BE2C (cell line): ENCODE measurements at regions not wholly inside any gene's neighbourhood (a gene's known extent, or its start where the extent isn't known, plus 50 kb on each side); places are given as distances from the start of the nearest gene placed in this dataset.

Source experiments
- DNase-seq: peaks from one replicate; pipeline ENCODE4 v3.0.0-alpha.2; 2020
- H3K27me3 ChIP-seq: fragments of 250-450 bp; sonication (Bioruptor Pico); 2 replicates; pipeline ENCODE4 v1.5.1; 2020; ENCODE audit warnings: mild to moderate bottlenecking
- H3K36me3 ChIP-seq: fragments of 250-450 bp; sonication (Bioruptor Pico); 2 replicates; pipeline ENCODE4 v1.5.1; 2020; ENCODE audit warnings: mild to moderate bottlenecking
- H3K4me1 ChIP-seq: fragments of 250-450 bp; sonication (Bioruptor Pico); 2 replicates; pipeline ENCODE4 v1.5.1; 2020
- H3K4me3 ChIP-seq: 2 replicates; pipeline ENCODE4 v1.5.1; 2011; ENCODE audit warnings: low read depth, low read length
- H3K9me3 ChIP-seq: fragments of 250-450 bp; sonication (Bioruptor Pico); 2 replicates; pipeline ENCODE4 v1.5.1; 2020
- CTCF ChIP-seq: IDR thresholded peaks from 2 replicates; pipeline ENCODE4 v1.5.1; 2012; ENCODE audit warnings: mild to moderate bottlenecking, low read depth, low read length

- Histone ChIP-seq H3K36me3 (no peaks in the 10 kb centered on the region), H3K4me3 (no peak overlapping the region), H3K9me3 (no peaks in the 10 kb centered on the region), H3K4me1 (no peaks in the 10 kb centered on the region), H3K27me3 (no peaks in the 10 kb centered on the region)
- no peak for DNase-seq
- no peak for TF ChIP-seq CTCF
Observed at GRCh38 chr6:54716010-54716409, 130.6 kb upstream of the FAM83B start.

- no peak overlapping the region for H3K4me3 ChIP-seq
- H3K36me3 ChIP-seq: no peaks in the 10 kb centered on the region
- no peak for TF ChIP-seq CTCF
- no peaks in the 10 kb centered on the region for H3K4me1 ChIP-seq
- no peak for DNase-seq
- no peaks in the 10 kb centered on the region for H3K9me3 ChIP-seq
- no peaks in the 10 kb centered on the region for H3K27me3 ChIP-seq
Observed at GRCh38 chr6:54716877-54717276, 129.7 kb upstream of the FAM83B start.

- no peaks in the 10 kb centered on the region for H3K36me3 ChIP-seq
- H3K27me3 ChIP-seq: no peaks in the 10 kb centered on the region
- H3K4me1 ChIP-seq: no peaks in the 10 kb centered on the region
- H3K9me3 ChIP-seq: no peaks in the 10 kb centered on the region
- peak; percentile 87 for TF ChIP-seq CTCF
- DNase-seq: peak; percentile 58
- H3K4me3 ChIP-seq: no peak overlapping the region
Observed at GRCh38 chr6:54717849-54718455, 128.6 kb upstream of the FAM83B start.

- no peaks in the 10 kb centered on the region for H3K27me3 ChIP-seq
- no peaks in the 10 kb centered on the region for H3K36me3 ChIP-seq
- no peaks in the 10 kb centered on the region for H3K9me3 ChIP-seq
- H3K4me3 ChIP-seq: no peak overlapping the region
- H3K4me1 ChIP-seq: no peaks in the 10 kb centered on the region
- no peak for DNase-seq
- TF ChIP-seq CTCF: no peak
Observed at GRCh38 chr6:54718541-54719023, 128.0 kb upstream of the FAM83B start.

- no peak overlapping the region for H3K4me3 ChIP-seq
- H3K27me3 ChIP-seq: no peaks in the 10 kb centered on the region
- H3K9me3 ChIP-seq: no peaks in the 10 kb centered on the region
- TF ChIP-seq CTCF: no peak
- no peaks in the 10 kb centered on the region for H3K36me3 ChIP-seq
- H3K4me1 ChIP-seq: no peaks in the 10 kb centered on the region
- DNase-seq: no peak
Observed at GRCh38 chr6:54719131-54719530, 127.4 kb upstream of the FAM83B start.

- no peaks in the 10 kb centered on the region for H3K36me3 ChIP-seq
- H3K4me3 ChIP-seq: no peak overlapping the region
- no peak for TF ChIP-seq CTCF
- no peaks in the 10 kb centered on the region for H3K9me3 ChIP-seq
- H3K4me1 ChIP-seq: no peaks in the 10 kb centered on the region
- no peak for DNase-seq
- no peaks in the 10 kb centered on the region for H3K27me3 ChIP-seq
Observed at GRCh38 chr6:54719633-54720032, 126.9 kb upstream of the FAM83B start.
